Myocyte (in vitro differentiated cells): ENCODE measurements at regions not wholly inside any gene's neighbourhood (a gene's known extent, or its start where the extent isn't known, plus 50 kb on each side); places are given as distances from the start of the nearest gene placed in this dataset.

ENCODE experiments used
- DNase-seq: peaks from one replicate; pipeline ENCODE4 v3.0.0-alpha.2; 2012; ENCODE audit warnings: low read depth

DNA sequence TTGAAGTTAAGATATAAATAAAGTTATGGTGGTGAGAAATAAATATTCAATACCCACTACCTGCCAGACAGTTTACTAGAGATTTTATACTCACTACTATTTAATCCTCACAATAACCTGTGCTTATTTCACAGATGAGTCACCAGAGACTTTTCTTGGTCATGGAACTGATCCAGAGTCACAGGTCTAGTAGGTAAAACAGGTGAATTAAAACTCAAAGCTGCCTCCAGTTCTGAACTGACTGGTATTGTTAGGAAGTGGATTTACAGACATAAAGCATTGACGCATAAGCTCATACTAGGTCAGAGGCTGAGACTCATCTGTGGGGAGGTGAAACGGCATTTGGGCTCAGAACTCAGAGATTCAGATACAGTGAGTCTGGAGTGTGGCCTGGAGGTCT, 1009.9 kb downstream of the AGBL1 start:
- DNase-seq, result no peak

DNA sequence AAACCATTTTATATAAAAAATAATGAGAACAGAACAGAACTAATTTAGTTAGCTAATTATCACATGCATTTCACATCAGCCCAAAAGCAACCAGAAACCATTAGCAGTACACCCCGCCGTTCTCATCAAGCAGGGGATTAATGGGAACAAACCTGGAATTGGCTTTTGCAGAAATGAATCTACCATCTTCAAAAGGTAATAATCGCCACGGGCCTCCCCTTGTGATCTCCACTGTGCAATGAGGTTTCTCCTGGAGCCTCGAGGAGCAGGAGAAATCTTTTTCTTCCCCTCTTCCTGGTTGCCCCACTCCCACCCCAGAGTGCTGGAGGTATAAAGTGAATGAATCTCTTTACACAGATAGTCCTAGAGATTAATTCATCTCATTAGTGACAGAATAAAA, 1003.5 kb downstream of the AGBL1 start:
- DNase-seq, result no peak

DNA sequence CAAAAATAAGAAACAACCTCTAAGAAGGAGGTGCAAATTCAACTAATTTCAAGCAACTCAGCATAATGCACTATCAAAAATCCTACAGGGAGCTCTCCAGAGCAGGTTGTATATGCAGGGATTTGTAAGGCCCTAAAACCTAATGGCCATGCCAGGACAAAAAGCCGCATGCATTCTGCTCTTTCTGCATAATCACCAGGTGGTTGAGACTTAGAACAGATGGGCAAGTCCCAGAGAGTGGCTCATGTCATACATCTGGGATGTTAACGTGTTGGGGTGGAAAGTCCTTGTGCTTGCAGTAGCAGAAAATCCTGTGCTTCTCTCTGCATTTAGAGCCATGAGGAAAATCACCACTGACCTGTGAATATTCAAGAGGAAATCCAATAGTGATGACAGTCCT, 1002.9 kb downstream of the AGBL1 start:
- DNase-seq, result no peak

DNA sequence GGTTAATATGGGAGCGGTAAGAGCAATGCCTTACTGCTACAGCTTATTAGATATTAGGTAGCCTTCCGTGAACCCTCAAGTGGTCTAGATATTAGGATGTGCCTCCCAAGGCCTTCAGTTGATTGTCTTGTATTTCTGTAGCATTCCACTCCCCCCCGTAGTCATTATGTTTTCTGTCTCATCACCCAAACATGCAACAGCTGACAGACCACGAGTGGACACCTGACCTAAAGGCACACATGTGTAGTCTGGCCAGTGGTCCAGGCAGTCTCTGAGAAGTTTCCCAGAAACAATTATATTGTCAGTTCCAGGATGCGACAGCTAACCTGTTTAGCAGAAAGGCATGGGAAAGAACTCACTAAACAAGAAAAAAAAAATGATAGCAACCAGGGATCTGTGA, 1000.9 kb downstream of the AGBL1 start:
- peak; percentile 75 for DNase-seq
